Kidney epithelial cell (primary cell): ENCODE measurements at regions not wholly inside any gene's neighbourhood (a gene's known extent, or its start where the extent isn't known, plus 50 kb on each side); places are given as distances from the start of the nearest gene placed in this dataset.

Experiments
- DNase-seq: peaks from one replicate; pipeline ENCODE4 v3.0.0-alpha.2; 2010; ENCODE audit warnings: low read depth
- H3K27me3 ChIP-seq: 2 replicates; pipeline ENCODE4 v1.6.0; 2011; ENCODE audit warnings: low read length; ENCODE audit not compliant: control insufficient read depth, insufficient read depth
- H3K36me3 ChIP-seq: 2 replicates; pipeline ENCODE4 v1.5.1; 2011; ENCODE audit warnings: low read length; ENCODE audit not compliant: control insufficient read depth, insufficient read depth
- H3K4me3 ChIP-seq: 2 replicates; pipeline ENCODE4 v1.5.1; 2011; ENCODE audit warnings: low read depth, mild to moderate bottlenecking, control low read depth, low read length
- CTCF ChIP-seq: IDR thresholded peaks from 2 replicates; pipeline ENCODE4 v1.5.1; 2011; ENCODE audit warnings: mild to moderate bottlenecking, moderate library complexity, low read length, control low read depth, inconsistent platforms; ENCODE audit not compliant: insufficient read depth, poor library complexity, severe bottlenecking

GRCh38 chr4:128688033-128688721, 121.3 kb upstream of the JADE1 start:
- no peaks in the 10 kb centered on the region for H3K36me3 ChIP-seq
- H3K27me3 ChIP-seq = no peaks in the 10 kb centered on the region
- no peak for DNase-seq
- no peak overlapping the region for H3K4me3 ChIP-seq
- no peak for TF ChIP-seq CTCF

GRCh38 chr4:128686810-128687209, 122.7 kb upstream of the JADE1 start:
- H3K36me3 ChIP-seq = no peaks in the 10 kb centered on the region
- H3K4me3 ChIP-seq = no peak overlapping the region
- H3K27me3 ChIP-seq = no peaks in the 10 kb centered on the region
- no peak for DNase-seq
- TF ChIP-seq CTCF = no peak

GRCh38 chr4:128686032-128686465, 123.5 kb upstream of the JADE1 start:
- Histone ChIP-seq H3K27me3 (no peaks in the 10 kb centered on the region), H3K36me3 (no peaks in the 10 kb centered on the region), H3K4me3 (no peak overlapping the region)
- DNase-seq = no peak
- no peak for TF ChIP-seq CTCF

- Histone ChIP-seq H3K27me3 (no peaks in the 10 kb centered on the region), H3K4me3 (no peak overlapping the region), H3K36me3 (no peaks in the 10 kb centered on the region)
- no peak for TF ChIP-seq CTCF
- no peak for DNase-seq
Observed at GRCh38 chr4:128684016-128684415, 125.5 kb upstream of the JADE1 start.

GRCh38 chr4:128682942-128683666, 126.4 kb upstream of the JADE1 start:
- Histone ChIP-seq H3K4me3 (no peak overlapping the region), H3K36me3 (no peaks in the 10 kb centered on the region), H3K27me3 (no peaks in the 10 kb centered on the region)
- TF ChIP-seq CTCF = no peak
- no peak for DNase-seq
